HG03159 (cell line): ENCODE measurements at regions not wholly inside any gene's neighbourhood (a gene's known extent, or its start where the extent isn't known, plus 50 kb on each side); places are given as distances from the start of the nearest gene placed in this dataset.
"Not testable (repeated sequence)": the region's sequence is repeated elsewhere in the genome, so short reads cannot be mapped to it uniquely, and the experiment has no call there.

ENCODE experiments used
- ATAC-seq: cut with Tn5 transposase; IDR thresholded peaks from one replicate; pipeline ENCODE4 v1.9.1; 2021; ENCODE audit warnings: mild to moderate bottlenecking, moderate library complexity; ENCODE audit not compliant: unreplicated experiment

- no peak for ATAC-seq
Measured at GRCh38 chrX:129091097-129091496, 432.2 kb downstream of the SMARCA1 start.

GRCh38 chrX:129086802-129087201 lies 436.5 kb downstream of the SMARCA1 start:
- no peak for ATAC-seq

- ATAC-seq = not testable (repeated sequence)
Measured at GRCh38 chrX:129084291-129084690, 439.0 kb downstream of the SMARCA1 start.

- ATAC-seq = no peak
Measured at GRCh38 chrX:129077424-129078170, 445.7 kb downstream of the SMARCA1 start.

- ATAC-seq = no peak
Measured at GRCh38 chrX:129071390-129071789, 451.9 kb downstream of the SMARCA1 start.

GRCh38 chrX:129065895-129066294 lies 457.4 kb downstream of the SMARCA1 start:
- no peak for ATAC-seq

GRCh38 chrX:129058405-129058804 lies 464.9 kb downstream of the SMARCA1 start:
- no peak for ATAC-seq

- no peak for ATAC-seq
Measured at GRCh38 chrX:129043138-129043537, 480.2 kb downstream of the SMARCA1 start.

- no peak for ATAC-seq
Measured at GRCh38 chrX:129041319-129041718, 482.0 kb downstream of the SMARCA1 start.

GRCh38 chrX:129040124-129040523 lies 483.2 kb downstream of the SMARCA1 start:
- no peak for ATAC-seq

- no peak for ATAC-seq
Measured at GRCh38 chrX:129039176-129039575, 484.1 kb downstream of the SMARCA1 start.

GRCh38 chrX:129037389-129037788 lies 485.9 kb downstream of the SMARCA1 start:
- ATAC-seq = no peak

GRCh38 chrX:129035180-129035579 lies 488.1 kb downstream of the SMARCA1 start:
- ATAC-seq = no peak

- no peak for ATAC-seq
Measured at GRCh38 chrX:129034196-129034595, 489.1 kb downstream of the SMARCA1 start.

GRCh38 chrX:129026202-129026601 lies 497.1 kb downstream of the SMARCA1 start:
- ATAC-seq = no peak

GRCh38 chrX:129025376-129025775 lies 497.9 kb downstream of the SMARCA1 start:
- no peak for ATAC-seq

GRCh38 chrX:129019412-129019811 lies 503.9 kb downstream of the SMARCA1 start:
- ATAC-seq = no peak

- no peak for ATAC-seq
Measured at GRCh38 chrX:129015381-129015780, 507.9 kb downstream of the SMARCA1 start.

GRCh38 chrX:129013574-129013973 lies 509.7 kb downstream of the SMARCA1 start:
- no peak for ATAC-seq

- ATAC-seq = no peak
Measured at GRCh38 chrX:129007631-129008030, 515.7 kb downstream of the SMARCA1 start.

GRCh38 chrX:129006491-129006890 lies 516.8 kb downstream of the SMARCA1 start:
- ATAC-seq = no peak

GRCh38 chrX:129000797-129001196 lies 522.5 kb downstream of the SMARCA1 start:
- ATAC-seq = no peak

- ATAC-seq = no peak
Measured at GRCh38 chrX:129000018-129000417, 523.3 kb downstream of the SMARCA1 start.
